ENCODE measurements at regions not wholly inside any gene's neighbourhood (a gene's known extent, or its start where the extent isn't known, plus 50 kb on each side); places are given as distances from the start of the nearest gene placed in this dataset.
"Not testable (repeated sequence)": the region's sequence is repeated elsewhere in the genome, so short reads cannot be mapped to it uniquely, and the experiment has no call there.

DNA sequence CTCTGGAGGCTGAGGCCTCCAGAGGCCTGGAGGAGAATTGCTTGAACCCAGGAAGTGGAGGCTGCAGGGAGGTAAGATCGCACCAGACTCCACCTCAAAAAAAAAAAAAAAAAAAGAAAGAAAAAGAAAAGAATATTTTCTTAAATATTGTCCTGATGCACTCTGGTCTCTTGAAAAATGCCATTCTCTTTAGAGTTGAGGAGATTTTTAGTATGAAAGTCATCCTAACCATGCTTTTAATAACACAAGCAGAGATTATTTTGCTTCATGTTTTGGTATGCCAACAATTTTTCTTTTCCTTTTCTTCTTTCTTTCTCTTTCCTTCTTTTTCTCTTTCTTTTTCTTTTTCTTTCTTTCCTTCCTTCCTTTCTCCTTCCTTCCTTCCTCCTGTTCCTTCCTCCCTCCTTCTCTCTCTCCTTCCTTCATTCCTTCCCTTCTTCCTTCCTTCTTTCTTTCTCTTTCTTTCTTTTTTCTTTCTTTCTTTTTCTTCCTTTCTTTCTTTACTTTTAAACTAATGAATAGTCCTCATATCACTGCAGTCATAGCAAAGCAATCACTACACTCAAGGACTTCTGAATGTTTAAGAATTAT, 116.9 kb upstream of the CCNH start:
- DNase-seq (ENCODE audit: low spot score): no peak

DNA sequence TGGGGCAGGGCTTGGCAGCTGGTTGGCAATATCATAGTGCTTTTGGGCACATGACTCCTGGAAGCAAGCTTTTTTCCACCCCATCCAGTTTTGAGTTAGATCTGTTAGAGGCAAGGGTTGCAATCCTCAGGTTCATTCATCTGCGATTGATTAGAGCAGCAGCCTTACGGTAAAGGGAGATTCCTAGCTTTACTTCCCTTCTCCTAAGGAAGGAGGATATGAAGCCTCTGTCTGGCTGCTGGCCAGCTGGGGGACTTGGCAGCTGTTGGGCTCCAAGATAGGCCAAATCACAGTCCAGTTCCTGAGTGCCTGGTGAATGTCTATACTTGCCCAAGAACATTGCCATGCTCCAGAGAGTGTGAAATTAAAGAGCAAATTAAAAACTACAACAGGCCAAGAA, 113.4 kb upstream of the CCNH start:
- no peak for DNase-seq (ENCODE audit: low spot score)

DNA sequence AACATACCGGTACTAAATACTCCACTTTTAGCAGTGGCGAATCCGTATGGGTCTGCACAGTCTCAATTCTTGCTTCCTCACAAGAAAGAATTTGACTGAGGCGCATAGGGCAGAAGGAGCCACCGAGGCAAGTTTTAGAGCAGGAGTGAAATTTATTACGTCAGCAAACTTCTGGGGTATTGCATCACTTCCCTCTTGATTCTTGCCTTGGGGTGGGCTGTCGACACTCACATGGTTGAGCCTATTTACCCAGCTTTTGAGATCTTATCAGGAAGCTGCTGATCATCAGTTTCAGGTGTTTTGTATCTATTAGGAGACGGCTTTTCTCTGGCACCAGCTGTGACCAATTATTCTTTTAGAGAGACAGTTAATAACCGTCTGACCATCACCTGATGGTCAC, 111.5 kb upstream of the CCNH start:
- no peak for DNase-seq (ENCODE audit: low spot score)

DNA sequence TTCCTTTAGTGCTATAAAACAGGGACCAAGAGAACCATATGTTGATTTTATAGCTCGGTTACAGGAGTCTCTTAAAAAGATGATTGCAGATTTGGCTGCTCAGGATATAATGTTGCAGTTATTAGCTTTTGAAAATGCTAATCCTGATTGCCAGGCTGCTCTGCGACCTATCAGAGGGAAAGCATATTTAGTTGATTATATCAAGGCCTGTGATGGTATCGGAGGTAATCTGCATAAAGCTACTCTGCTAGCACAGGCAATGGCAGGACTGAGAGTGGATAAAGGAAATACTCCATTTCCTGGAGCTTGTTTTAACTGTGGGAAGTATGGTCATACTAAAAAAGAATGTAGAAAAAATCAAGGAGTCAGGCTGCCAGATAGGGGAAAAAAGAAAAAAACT, 99.0 kb upstream of the CCNH start:
- not testable (repeated sequence) for DNase-seq (ENCODE audit: low spot score)

DNA sequence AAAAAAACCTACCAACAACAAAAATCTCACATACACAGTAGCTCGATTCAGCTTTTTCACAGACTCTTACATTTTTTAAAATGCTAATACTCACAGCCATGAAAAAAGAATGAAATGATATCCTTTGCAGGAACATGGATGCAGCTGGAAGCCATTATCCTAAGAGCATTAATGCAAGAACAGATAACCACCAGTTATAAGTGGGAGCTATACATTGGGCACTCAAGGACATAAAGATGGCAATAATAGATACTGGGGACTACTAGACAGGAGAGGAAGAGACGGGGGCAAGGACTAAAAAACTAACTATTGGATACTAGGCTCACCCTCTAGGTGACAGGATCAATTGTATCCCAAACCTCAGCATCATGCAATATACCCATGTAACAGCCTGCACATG, 90.3 kb upstream of the CCNH start:
- no peak for DNase-seq (ENCODE audit: low spot score)

DNA sequence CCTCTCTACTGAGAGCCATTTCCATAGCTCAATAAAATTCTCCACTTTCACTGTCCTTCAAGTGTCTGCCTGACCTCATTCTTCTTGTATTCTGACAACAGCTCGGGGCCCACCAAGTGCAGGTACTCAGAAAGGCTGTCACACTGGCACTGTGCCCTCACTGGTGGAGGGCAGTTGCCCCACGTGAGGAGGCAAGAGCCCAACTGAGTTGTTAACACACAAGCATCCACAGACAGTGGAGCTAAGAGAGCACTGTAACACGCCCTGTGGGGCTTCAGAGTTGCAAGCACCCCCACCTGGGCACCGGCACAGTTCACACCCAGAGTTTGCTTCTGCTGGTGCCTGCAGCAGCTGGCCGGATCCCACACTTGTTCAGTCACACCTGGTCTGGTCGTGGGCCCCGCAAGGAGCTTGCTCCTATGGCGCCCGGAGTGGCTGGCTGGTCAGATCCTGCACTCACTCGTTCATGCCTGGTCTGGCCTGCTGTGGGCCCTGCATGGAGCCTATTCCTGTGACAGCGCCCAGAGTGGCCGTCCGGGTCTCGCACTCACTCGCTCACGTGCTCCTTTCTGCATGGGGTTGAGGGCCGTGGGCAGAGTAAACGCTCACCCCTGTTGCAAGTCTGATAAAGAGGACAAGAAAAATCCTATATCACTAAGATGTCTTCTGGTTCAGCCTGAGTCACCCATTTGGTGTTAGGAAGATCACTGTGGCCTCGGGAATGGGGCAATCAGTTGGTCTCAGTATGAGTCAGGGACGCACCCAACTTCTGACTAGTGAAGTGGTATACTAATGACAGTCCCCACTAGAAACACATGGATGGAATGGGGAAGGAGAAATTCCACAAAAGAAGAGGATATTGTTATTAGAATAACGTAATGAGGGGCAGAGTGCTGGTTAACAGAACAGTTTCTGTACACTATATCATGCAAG, 87.0 kb upstream of the CCNH start:
- no peak for DNase-seq (ENCODE audit: low spot score)

Measured in left forelimb (tissue), 1 donor.